ENCODE measurements at regions not wholly inside any gene's neighbourhood (a gene's known extent, or its start where the extent isn't known, plus 50 kb on each side); places are given as distances from the start of the nearest gene placed in this dataset.

GRCh38 chr1:95742591-95743089 lies 508.6 kb downstream of the RWDD3 start:
- H3K27me3 ChIP-seq (ENCODE audit: control insufficient read depth in 2 of 2, insufficient read depth in 2 of 2, low read length in 2 of 2), result no peaks in the 10 kb centered on the region
- 0% methylated on average over 3 of the region's 3 CpGs for WGBS (ENCODE audit: insufficient coverage, low coverage, missing lambda C conversion rate)
- no peak overlapping the region for H3K27ac ChIP-seq (ENCODE audit: extremely low read depth, low read depth, low read length)
- no peak overlapping the region for H3K4me2 ChIP-seq (ENCODE audit: insufficient read depth, low read length)
- H4K20me1 ChIP-seq (replicated peaks; ENCODE audit: control insufficient read depth, insufficient read depth, low read length), result no peaks in the 10 kb centered on the region
- ChIA-PET POLR2A (no interaction called here), CTCF (ENCODE audit: low intra/inter-chr PET ratio) (no interaction called here)
- ATAC-seq (no peak), FAIRE-seq (no peak), DNase-seq (ENCODE audit: extremely low read depth in 1 of 4, low spot score in 3 of 4) (no peak)
- H2AFZ ChIP-seq (ENCODE audit: low read depth, low read length), result no peak overlapping the region
- H3K36me3 ChIP-seq (ENCODE audit: control insufficient read depth, insufficient read depth, low read length), result no peaks in the 10 kb centered on the region
- intact Hi-C loops (cut with micrococcal nuclease), result no loop called here
- TF ChIP-seq ZNF830 (CRISPR knock-in tag; IDR thresholded peaks at IDR 0.05) (no peak), POLR2B (IDR thresholded peaks at IDR 0.05; ENCODE audit: low read depth, partially characterized antibody) (no peak), KDM1A (IDR thresholded peaks at IDR 0.05) (no peak), STAG1 (CRISPR knock-in tag; IDR thresholded peaks at IDR 0.05; ENCODE audit: borderline replicate concordance) (no peak), ATF1 (CRISPR knock-in tag; IDR thresholded peaks at IDR 0.05) (no peak), ATF1 (tag; IDR thresholded peaks at IDR 0.05) (no peak), ELF4 (CRISPR knock-in tag; IDR thresholded peaks at IDR 0.05) (no peak), SNAPC5 (CRISPR knock-in tag; IDR thresholded peaks at IDR 0.05) (no peak)
- H3K9me1 ChIP-seq (ENCODE audit: control insufficient read depth, insufficient read depth, low read length), result no peaks in the 10 kb centered on the region
- in situ Hi-C loops (cut with MboI), result no loop called here
- H3K4me3 ChIP-seq, result no peak overlapping the region
- BruUV-seq (replicated peaks), result no TSS peak
- no peaks in the 10 kb centered on the region; the same call in 1 of the 2 replicates for H3K9me3 ChIP-seq (replicated peaks; ENCODE audit: control insufficient read depth, insufficient read depth, low read depth, low read length)
- H3K9ac ChIP-seq (ENCODE audit: insufficient read depth in 1 of 2, low read depth in 2 of 2, low read length in 2 of 2), result no peak overlapping the region
- H3K79me2 ChIP-seq (ENCODE audit: control insufficient read depth, insufficient read depth, low read length), result no peaks in the 10 kb centered on the region
- no peaks in the 10 kb centered on the region for H3K4me1 ChIP-seq (replicated peaks in 1 of 2; ENCODE audit: control insufficient read depth in 2 of 2, insufficient read depth in 2 of 2, low read length in 2 of 2)

- in situ Hi-C loops (cut with MboI), result no loop called here
- POLR2A ChIA-PET, result no interaction called here
- DNase-seq (ENCODE audit: extremely low read depth in 1 of 4, low spot score in 3 of 4) (no peak), FAIRE-seq (no peak), ATAC-seq (no peak)
- H3K4me1 ChIP-seq (replicated peaks in 1 of 2; ENCODE audit: control insufficient read depth in 2 of 2, insufficient read depth in 2 of 2, low read length in 2 of 2), result no peaks in the 10 kb centered on the region
- 0% methylated on average over 2 of the region's 2 CpGs for WGBS (ENCODE audit: insufficient coverage, low coverage, missing lambda C conversion rate)
- H3K9me1 ChIP-seq (ENCODE audit: control insufficient read depth, insufficient read depth, low read length), result no peaks in the 10 kb centered on the region
- no peak overlapping the region for H2AFZ ChIP-seq (ENCODE audit: low read depth, low read length)
- BruUV-seq (replicated peaks), result no TSS peak
- no peak overlapping the region for H3K9ac ChIP-seq (ENCODE audit: insufficient read depth in 1 of 2, low read depth in 2 of 2, low read length in 2 of 2)
- no peaks in the 10 kb centered on the region; the same call in 1 of the 2 replicates for H3K9me3 ChIP-seq (replicated peaks; ENCODE audit: control insufficient read depth, insufficient read depth, low read depth, low read length)
- CTCF ChIA-PET (ENCODE audit: low intra/inter-chr PET ratio), result no interaction called here
- no peak overlapping the region for H3K4me2 ChIP-seq (ENCODE audit: insufficient read depth, low read length)
- H3K36me3 ChIP-seq (ENCODE audit: control insufficient read depth, insufficient read depth, low read length), result no peaks in the 10 kb centered on the region
- no peaks in the 10 kb centered on the region for H4K20me1 ChIP-seq (replicated peaks; ENCODE audit: control insufficient read depth, insufficient read depth, low read length)
- no peak overlapping the region for H3K4me3 ChIP-seq
- H3K27ac ChIP-seq (ENCODE audit: extremely low read depth, low read depth, low read length), result no peak overlapping the region
- no peaks in the 10 kb centered on the region for H3K79me2 ChIP-seq (ENCODE audit: control insufficient read depth, insufficient read depth, low read length)
- intact Hi-C loops (cut with micrococcal nuclease), result no loop called here
- H3K27me3 ChIP-seq (ENCODE audit: control insufficient read depth in 2 of 2, insufficient read depth in 2 of 2, low read length in 2 of 2), result no peaks in the 10 kb centered on the region
- no peak for TF ChIP-seq TAF15 (IDR thresholded peaks at IDR 0.05; ENCODE audit: low read depth, low read length)
- TF ChIP-seq ZNF217 (CRISPR knock-in tag; IDR thresholded peaks at IDR 0.05), result no peak
- no peak for TF ChIP-seq NR2C2 (CRISPR knock-in tag; IDR thresholded peaks at IDR 0.05)
- no peak for TF ChIP-seq NR2C2 (tag; IDR thresholded peaks at IDR 0.05)
- TF ChIP-seq ZNF133 (CRISPR knock-in tag; IDR thresholded peaks at IDR 0.05), result no peak
- no peak for TF ChIP-seq ZBTB1 (CRISPR knock-in tag; IDR thresholded peaks at IDR 0.05; ENCODE audit: borderline replicate concordance, low read depth)
- TF ChIP-seq, protein P1, sequence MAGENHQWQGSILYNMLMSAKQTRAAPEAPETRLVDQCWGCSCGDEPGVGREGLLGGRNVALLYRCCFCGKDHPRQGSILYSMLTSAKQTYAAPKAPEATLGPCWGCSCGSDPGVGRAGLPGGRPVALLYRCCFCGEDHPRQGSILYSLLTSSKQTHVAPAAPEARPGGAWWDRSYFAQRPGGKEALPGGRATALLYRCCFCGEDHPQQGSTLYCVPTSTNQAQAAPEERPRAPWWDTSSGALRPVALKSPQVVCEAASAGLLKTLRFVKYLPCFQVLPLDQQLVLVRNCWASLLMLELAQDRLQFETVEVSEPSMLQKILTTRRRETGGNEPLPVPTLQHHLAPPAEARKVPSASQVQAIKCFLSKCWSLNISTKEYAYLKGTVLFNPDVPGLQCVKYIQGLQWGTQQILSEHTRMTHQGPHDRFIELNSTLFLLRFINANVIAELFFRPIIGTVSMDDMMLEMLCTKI (IDR thresholded peaks at IDR 0.05; ENCODE audit: partially characterized antibody), result no peak
These were observed 510.7 kb downstream of the RWDD3 start for GRCh38 chr1:95744731-95745130.
